Superior temporal gyrus (tissue), 1 donor: ENCODE measurements at regions not wholly inside any gene's neighbourhood (a gene's known extent, or its start where the extent isn't known, plus 50 kb on each side); places are given as distances from the start of the nearest gene placed in this dataset.

Experiments used
- DNase-seq: peaks from one replicate; pipeline ENCODE4 v3.0.0-alpha.2; 2016; ENCODE audit errors: extremely low spot score

DNA sequence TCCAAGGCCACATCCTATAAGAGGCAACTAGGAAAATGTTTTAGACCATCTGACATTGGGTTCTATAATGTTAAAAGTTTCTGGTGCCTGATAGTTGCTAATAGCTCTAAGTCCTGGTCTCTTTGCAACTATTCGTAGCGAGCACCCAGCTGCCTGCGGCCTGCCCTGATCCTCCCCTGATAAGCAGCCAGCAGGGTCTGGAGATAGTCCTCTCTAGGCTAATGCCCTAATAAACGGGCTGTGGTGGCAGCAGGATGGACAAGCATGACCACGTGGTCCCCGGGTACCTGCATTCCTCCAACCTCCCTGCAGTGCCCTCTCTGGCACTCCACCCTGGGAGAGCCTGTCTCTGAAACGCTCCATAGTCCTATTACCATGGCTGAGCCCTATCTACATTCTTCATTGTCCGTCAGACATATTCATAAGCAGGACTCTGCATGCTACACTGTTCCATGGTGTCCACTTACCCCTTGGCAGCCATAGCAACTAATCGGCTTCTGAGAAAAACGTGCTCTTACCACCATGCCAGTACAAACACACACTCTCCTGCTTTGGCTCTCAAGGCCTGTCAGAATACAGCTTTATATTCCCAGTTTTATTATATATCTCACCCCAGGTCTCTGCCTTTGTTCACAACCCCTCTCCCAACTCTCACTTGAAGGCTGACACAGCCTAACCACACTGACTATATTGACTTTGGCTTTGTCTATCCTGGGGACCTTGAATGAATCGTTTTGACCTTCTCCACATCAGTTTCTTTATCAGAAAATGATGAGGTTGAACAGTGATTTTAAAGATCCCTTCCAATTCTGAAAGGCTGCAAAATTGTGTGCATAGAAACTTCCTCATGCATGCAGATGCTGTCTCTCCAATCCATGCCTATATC, 49.9 kb upstream of the DAPK1 start:
- no peak for DNase-seq
